Suprapubic skin (tissue), 4 donors: ENCODE measurements at regions not wholly inside any gene's neighbourhood (a gene's known extent, or its start where the extent isn't known, plus 50 kb on each side); places are given as distances from the start of the nearest gene placed in this dataset.

Experiments
- DNase-seq, 2 donors: peaks; one replicate each; pipeline ENCODE4 v3.0.0-alpha.2; 2019; ENCODE audit warnings: low spot score in 2 of 2
- H3K27ac ChIP-seq: fragments of 200-600 bp; sonication (generic); one replicate; pipeline ENCODE4 v1.5.1; 2019
- H3K27me3 ChIP-seq: fragments of 200-600 bp; sonication (generic); one replicate; pipeline ENCODE4 v1.5.1; 2019
- H3K36me3 ChIP-seq: fragments of 200-600 bp; sonication (generic); one replicate; pipeline ENCODE4 v1.5.1; 2019
- H3K4me1 ChIP-seq: fragments of 200-600 bp; sonication (generic); one replicate; pipeline ENCODE4 v1.5.1; 2019
- H3K4me3 ChIP-seq: fragments of 200-600 bp; sonication (generic); one replicate; pipeline ENCODE4 v1.5.1; 2019; ENCODE audit warnings: mild to moderate bottlenecking
- H3K9me3 ChIP-seq: fragments of 200-600 bp; sonication (generic); one replicate; pipeline ENCODE4 v1.5.1; 2019
- CTCF ChIP-seq, 2 donors: fragments of 200-600 bp in 1 of 2; fragments of 450-650 bp in 1 of 2; sonication (generic) in 1 of 2; IDR thresholded peaks; one replicate each; pipeline ENCODE4 v1.5.1; 2016 to 2019; ENCODE audit warnings: antibody characterized with exemption in 2 of 2, mild to moderate bottlenecking in 1 of 2, moderate library complexity in 1 of 2
- EP300 ChIP-seq: sonication (generic); formaldehyde crosslinking; IDR thresholded peaks from one replicate; pipeline ENCODE4 v1.6.1; 2017; ENCODE audit warnings: antibody characterized with exemption
- POLR2A ChIP-seq, 2 donors: fragments of 450-650 bp; IDR thresholded peaks; one replicate each; pipeline ENCODE4 v1.6.1; 2017; ENCODE audit warnings: antibody characterized with exemption in 2 of 2, mild to moderate bottlenecking in 2 of 2, moderate library complexity in 2 of 2
- POLR2AphosphoS5 ChIP-seq, 3 donors: sonication (generic); formaldehyde crosslinking; IDR thresholded peaks; one replicate each; pipeline ENCODE4 v1.6.1; 2017; ENCODE audit warnings: antibody characterized with exemption in 3 of 3
- WGBS: methylation state at CpG from one replicate; pipeline ENCODE4 v1.1.5; 2018; 5-methylcytosine and 5-hydroxymethylcytosine counted together

DNA sequence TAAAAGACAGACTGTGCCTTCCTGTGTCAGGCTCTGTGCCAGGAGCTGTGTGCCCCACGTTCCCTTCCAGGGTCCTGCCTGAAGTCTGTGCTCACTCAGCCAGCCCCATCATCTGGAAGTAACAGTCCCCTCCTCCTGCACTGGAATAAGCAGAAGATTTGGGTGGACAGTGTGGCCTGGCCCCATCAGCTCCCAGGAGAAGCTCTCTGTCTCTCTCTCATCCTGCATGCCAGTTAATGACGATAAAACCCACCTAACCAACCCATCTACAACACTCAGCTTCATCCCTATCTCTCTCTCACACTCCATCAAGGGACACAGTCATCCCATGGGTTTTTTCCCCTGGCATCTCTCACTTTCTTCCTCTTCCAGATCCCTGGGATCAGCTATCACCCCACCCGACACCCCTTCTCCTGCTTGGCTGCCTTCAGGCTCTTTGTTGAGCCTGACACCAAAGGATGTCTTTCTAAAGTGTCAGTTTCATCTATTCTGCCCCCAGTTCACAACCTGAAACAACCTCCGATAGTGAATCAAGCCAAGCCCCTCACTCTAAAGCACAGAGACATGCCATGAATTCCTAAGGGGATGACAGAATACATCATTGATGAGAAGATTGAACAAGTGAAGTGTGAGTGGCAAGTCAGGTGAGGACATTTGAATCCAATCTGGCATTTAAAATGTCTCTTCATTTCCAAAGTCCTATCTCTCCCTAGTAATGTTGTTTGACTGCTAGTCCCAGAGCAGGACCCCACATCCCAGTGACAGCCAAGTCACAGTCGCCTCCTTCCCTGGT lies 91.4 kb upstream of the TOP3B start:
- DNase-seq, result no peak
- no peaks in the 10 kb centered on the region for H3K9me3 ChIP-seq
- no peak for TF ChIP-seq EP300
- TF ChIP-seq POLR2AphosphoS5 (IDR thresholded peaks at IDR 0.05), result no peak
- no peak for TF ChIP-seq POLR2A (IDR thresholded peaks at IDR 0.05)
- TF ChIP-seq CTCF (IDR thresholded peaks at IDR 0.05), result no peak
- no peak overlapping the region for H3K4me3 ChIP-seq
- H3K27ac ChIP-seq, result no peak overlapping the region
- H3K36me3 ChIP-seq, result no peaks in the 10 kb centered on the region
- no peaks in the 10 kb centered on the region for H3K4me1 ChIP-seq
- H3K27me3 ChIP-seq, result peaks cover 20% of the 10 kb centered on the region
- 74% methylated on average over 5 of the region's 5 CpGs for WGBS

DNA sequence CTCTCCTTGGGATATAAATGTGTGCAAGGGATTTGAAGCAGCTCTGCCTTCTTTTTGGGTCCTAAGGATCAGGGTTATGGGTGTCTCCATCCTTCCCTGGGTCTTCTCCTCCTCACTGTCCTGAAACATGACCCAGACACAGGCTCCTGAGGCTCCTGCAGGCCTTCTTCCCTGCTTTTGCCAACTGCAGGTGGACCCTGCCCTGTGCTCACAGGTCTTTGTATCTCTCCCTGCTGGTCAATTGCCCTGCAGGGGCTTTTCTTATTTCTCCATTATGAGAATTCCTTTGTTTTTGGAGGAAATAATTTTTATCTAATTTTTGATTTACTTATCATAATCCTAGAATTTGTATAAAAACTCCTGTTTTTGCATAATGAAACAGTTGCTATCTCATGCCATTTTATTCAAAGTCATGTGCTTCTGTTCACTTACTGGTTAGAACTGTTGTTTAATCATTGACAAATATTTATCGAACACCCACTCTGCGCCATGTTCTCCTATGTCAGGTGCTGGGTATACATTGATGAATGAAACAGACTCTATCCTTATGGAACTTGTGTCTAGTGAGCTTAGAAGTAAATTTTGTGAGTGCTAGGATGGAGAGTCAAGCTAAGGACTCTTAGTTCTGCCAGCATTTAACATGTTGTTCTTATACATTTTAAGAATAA lies 89.7 kb upstream of the TOP3B start:
- Histone ChIP-seq H3K4me3 (no peak overlapping the region), H3K4me1 (no peaks in the 10 kb centered on the region), H3K27me3 (peaks cover 15% of the 10 kb centered on the region), H3K9me3 (no peaks in the 10 kb centered on the region), H3K27ac (no peak overlapping the region), H3K36me3 (no peaks in the 10 kb centered on the region)
- DNase-seq, result no peak
- 89% methylated on average over 2 of the region's 2 CpGs for WGBS
- no peak for TF ChIP-seq CTCF (IDR thresholded peaks at IDR 0.05)
- no peak for TF ChIP-seq POLR2A (IDR thresholded peaks at IDR 0.05)
- no peak for TF ChIP-seq EP300
- no peak for TF ChIP-seq POLR2AphosphoS5 (IDR thresholded peaks at IDR 0.05)

- H3K4me3 ChIP-seq, result no peak overlapping the region
- H3K27me3 ChIP-seq, result peaks cover 15% of the 10 kb centered on the region
- H3K36me3 ChIP-seq, result no peaks in the 10 kb centered on the region
- H3K27ac ChIP-seq, result no peak overlapping the region
- H3K4me1 ChIP-seq, result no peaks in the 10 kb centered on the region
- no peak for DNase-seq
- 71% methylated on average over 2 of the region's 2 CpGs for WGBS
- TF ChIP-seq POLR2AphosphoS5 (IDR thresholded peaks at IDR 0.05) (no peak), POLR2A (IDR thresholded peaks at IDR 0.05) (no peak), EP300 (no peak), CTCF (IDR thresholded peaks at IDR 0.05) (no peak)
- H3K9me3 ChIP-seq, result no peaks in the 10 kb centered on the region
Observed at GRCh38 chr22:22071455-22071854, 88.9 kb upstream of the TOP3B start.

DNA sequence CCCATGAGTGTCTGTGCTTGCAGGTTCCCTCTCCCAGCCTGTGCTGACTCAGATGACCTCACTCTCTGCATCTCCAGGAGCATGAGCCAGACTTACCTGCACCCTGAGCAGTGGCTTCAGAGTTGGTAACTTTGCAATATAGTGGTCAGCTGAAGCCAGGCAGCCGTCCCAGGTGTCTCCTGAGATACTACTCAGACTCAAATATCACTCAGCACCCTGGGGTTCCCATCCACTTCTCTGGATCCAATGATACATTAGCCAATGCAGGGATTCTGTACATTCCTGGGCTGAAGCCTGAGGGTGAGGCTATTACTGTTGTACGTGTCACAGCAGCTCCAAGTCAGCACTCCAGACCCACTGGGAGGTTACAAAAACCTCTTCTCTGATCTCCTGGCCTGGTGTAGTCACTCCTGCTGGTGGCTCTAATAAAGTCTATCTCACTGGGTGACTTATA lies 87.8 kb upstream of the TOP3B start:
- TF ChIP-seq EP300, result no peak
- TF ChIP-seq POLR2AphosphoS5 (IDR thresholded peaks at IDR 0.05), result no peak
- no peak for TF ChIP-seq CTCF (IDR thresholded peaks at IDR 0.05)
- no peak for TF ChIP-seq POLR2A (IDR thresholded peaks at IDR 0.05)
- no peak for DNase-seq
- Histone ChIP-seq H3K9me3 (no peaks in the 10 kb centered on the region), H3K4me1 (no peaks in the 10 kb centered on the region), H3K27me3 (peaks cover 10% of the 10 kb centered on the region), H3K27ac (no peak overlapping the region), H3K36me3 (no peaks in the 10 kb centered on the region), H3K4me3 (no peak overlapping the region)
- WGBS, result 59% methylated on average over 2 of the region's 2 CpGs
